Activated CD4-positive, alpha-beta T cell treated with anti-CD3 and anti-CD28 coated beads, Interleukin-2, amount 10 ng/mL, durations not matched to agents 7 days and 5 days (primary cell): ENCODE measurements at regions not wholly inside any gene's neighbourhood (a gene's known extent, or its start where the extent isn't known, plus 50 kb on each side); places are given as distances from the start of the nearest gene placed in this dataset.

Experiments
- CTCF ChIA-PET: fragments of 350-600 bp; sonication (Branson Sonifier 250); formaldehyde crosslinking; loops from one replicate; lab custom pipeline; 2021; ENCODE audit warnings: antibody characterized with exemption; lab: Charles Lee
- POLR2A ChIA-PET: fragments of 350-600 bp; sonication (Branson Sonifier 250); formaldehyde crosslinking; loops from one replicate; lab custom pipeline; 2021; ENCODE audit warnings: antibody characterized with exemption; lab: Charles Lee
- DNase-seq: peaks from one replicate; pipeline ENCODE4 v3.0.0-alpha.2; 2020
- H3K27ac Mint-ChIP-seq: one replicate; pipeline ENCODE4 v1.8.0; 2021; ENCODE audit warnings: mild to moderate bottlenecking, moderate library complexity, mixed read lengths
- H3K27me3 Mint-ChIP-seq: one replicate; pipeline ENCODE4 v1.8.0; 2021; ENCODE audit warnings: mixed read lengths
- H3K36me3 Mint-ChIP-seq: one replicate; pipeline ENCODE4 v1.8.0; 2021; ENCODE audit warnings: low read depth, mixed read lengths
- H3K4me1 Mint-ChIP-seq: one replicate; pipeline ENCODE4 v1.8.0; 2021; ENCODE audit warnings: mixed read lengths
- H3K4me3 Mint-ChIP-seq: one replicate; pipeline ENCODE4 v1.8.0; 2021; ENCODE audit warnings: mild to moderate bottlenecking, moderate library complexity, mixed read lengths
- H3K9me3 Mint-ChIP-seq: one replicate; pipeline ENCODE4 v1.8.0; 2021; ENCODE audit warnings: mixed read lengths

GRCh38 chr3:98952404-98952803, 50.9 kb upstream of the DCBLD2 start:
- H3K27ac Mint-ChIP-seq = no peak overlapping the region
- ChIA-PET CTCF (no interaction called here), POLR2A (no interaction called here)
- no peak overlapping the region for H3K4me3 Mint-ChIP-seq
- H3K9me3 Mint-ChIP-seq = no peaks in the 10 kb centered on the region
- DNase-seq = no peak
- H3K4me1 Mint-ChIP-seq = no peaks in the 10 kb centered on the region
- no peaks in the 10 kb centered on the region for H3K36me3 Mint-ChIP-seq
- peaks cover 7% of the 10 kb centered on the region for H3K27me3 Mint-ChIP-seq
